ENCODE measurements at regions not wholly inside any gene's neighbourhood (a gene's known extent, or its start where the extent isn't known, plus 50 kb on each side); places are given as distances from the start of the nearest gene placed in this dataset.

GRCh38 chr9:29976981-29977380, 2403.7 kb upstream of the C9orf72 start:
- Histone ChIP-seq H3K9me3 (no peaks in the 10 kb centered on the region), H3K4me3 (no peak overlapping the region), H3K4me1 (no peaks in the 10 kb centered on the region), H3K36me3 (no peaks in the 10 kb centered on the region), H3K27me3 (no peaks in the 10 kb centered on the region), H3K27ac (no peak overlapping the region)
- DNase-seq: no peak
- 75 to 78% methylated on average over 4 of the region's 4 CpGs for WGBS, 2 donors
- TF ChIP-seq CTCF (IDR thresholded peaks at IDR 0.05): no peak
- no peak for TF ChIP-seq POLR2A (IDR thresholded peaks at IDR 0.05)
- intact Hi-C loops (cut with DNase I): no loop called here

GRCh38 chr9:29981013-29981412, 2403.4 kb upstream of the ACO1 start:
- H3K9me3 ChIP-seq: no peaks in the 10 kb centered on the region
- H3K4me3 ChIP-seq: no peak overlapping the region
- no peaks in the 10 kb centered on the region for H3K36me3 ChIP-seq
- no peak for DNase-seq
- 41 to 55% methylated on average over 4 of the region's 4 CpGs for WGBS, 2 donors
- TF ChIP-seq POLR2A (IDR thresholded peaks at IDR 0.05): no peak
- H3K27me3 ChIP-seq: no peaks in the 10 kb centered on the region
- intact Hi-C loops (cut with DNase I): no loop called here
- H3K27ac ChIP-seq: no peak overlapping the region
- no peaks in the 10 kb centered on the region for H3K4me1 ChIP-seq

- no peaks in the 10 kb centered on the region for H3K36me3 ChIP-seq
- intact Hi-C loops (cut with DNase I): no loop called here
- no peak overlapping the region for H3K27ac ChIP-seq
- no peaks in the 10 kb centered on the region for H3K4me1 ChIP-seq
- no peak for DNase-seq
- TF ChIP-seq POLR2A (IDR thresholded peaks at IDR 0.05): no peak
- H3K4me3 ChIP-seq: no peak overlapping the region
- peaks cover 0 to 3% (median 0%) of the 10 kb centered on the region in 3 donors for H3K9me3 ChIP-seq
- no peaks in the 10 kb centered on the region for H3K27me3 ChIP-seq
Observed at GRCh38 chr9:29999645-30000044, 2384.8 kb upstream of the ACO1 start.

GRCh38 chr9:30010691-30011090, 2373.8 kb upstream of the ACO1 start:
- 41 to 48% methylated on average over 3 of the region's 3 CpGs for WGBS, 2 donors
- H3K9me3 ChIP-seq: no peaks in the 10 kb centered on the region

GRCh38 chr9:30012622-30013021, 2371.8 kb upstream of the ACO1 start:
- intact Hi-C loops (cut with DNase I): no loop called here
- DNase-seq: no peak
- Histone ChIP-seq H3K4me3 (no peak overlapping the region), H3K36me3 (no peaks in the 10 kb centered on the region), H3K27ac (no peak overlapping the region), H3K4me1 (no peaks in the 10 kb centered on the region), H3K27me3 (no peaks in the 10 kb centered on the region), H3K9me3 (no peaks in the 10 kb centered on the region)
- TF ChIP-seq CTCF (IDR thresholded peaks at IDR 0.05) (no peak), POLR2A (IDR thresholded peaks at IDR 0.05) (no peak)

More at GRCh38 chr9:30010691-30011090, 2373.8 kb upstream of the ACO1 start:
- Histone ChIP-seq H3K4me3 (no peak overlapping the region), H3K27me3 (no peaks in the 10 kb centered on the region), H3K36me3 (no peaks in the 10 kb centered on the region), H3K27ac (no peak overlapping the region), H3K4me1 (no peaks in the 10 kb centered on the region)
- intact Hi-C loops (cut with DNase I): no loop called here
- no peak for DNase-seq
- no peak for TF ChIP-seq POLR2A (IDR thresholded peaks at IDR 0.05)
- TF ChIP-seq CTCF (IDR thresholded peaks at IDR 0.05): no peak

- no peak overlapping the region for H3K27ac ChIP-seq
- 75 to 79% methylated on average over 4 of the region's 4 CpGs for WGBS, 2 donors
- DNase-seq: no peak
- no peaks in the 10 kb centered on the region for H3K4me1 ChIP-seq
- intact Hi-C loops (cut with DNase I): no loop called here
- H3K4me3 ChIP-seq: no peak overlapping the region
- TF ChIP-seq CTCF (IDR thresholded peaks at IDR 0.05) (no peak), POLR2A (IDR thresholded peaks at IDR 0.05) (no peak)
- no peaks in the 10 kb centered on the region for H3K9me3 ChIP-seq
- no peaks in the 10 kb centered on the region for H3K36me3 ChIP-seq
- no peaks in the 10 kb centered on the region for H3K27me3 ChIP-seq
Observed at GRCh38 chr9:30015073-30015472, 2369.4 kb upstream of the ACO1 start.
